Transverse colon (tissue), 3 donors: ENCODE measurements at regions not wholly inside any gene's neighbourhood (a gene's known extent, or its start where the extent isn't known, plus 50 kb on each side); places are given as distances from the start of the nearest gene placed in this dataset.
"Not testable (repeated sequence)": the region's sequence is repeated elsewhere in the genome, so short reads cannot be mapped to it uniquely, and the experiment has no call there.

Experiments used
- EP300 ChIP-seq: sonication (generic); formaldehyde crosslinking; IDR thresholded peaks from one replicate; pipeline ENCODE4 v1.6.1; 2017; ENCODE audit warnings: antibody characterized with exemption, low read depth
- POLR2A ChIP-seq: fragments of 450-650 bp; IDR thresholded peaks from one replicate; pipeline ENCODE4 v1.6.1; 2016; ENCODE audit warnings: antibody characterized with exemption, mild to moderate bottlenecking, moderate library complexity
- TF ChIP-seq, protein P1 (sequence below), 5 experiments: fragments of 200-600 bp in 3 of 5; fragments of 450-650 bp in 2 of 5; sonication (generic) in 3 of 5; IDR thresholded peaks; 1 replicate in 2 of 5; 2 replicates in 3 of 5; pipeline ENCODE4 v1.5.1; 2016 to 2017; ENCODE audit warnings: antibody characterized with exemption in 5 of 5, inconsistent platforms in 3 of 5, mild to moderate bottlenecking in 2 of 5, moderate library complexity in 1 of 5

DNA sequence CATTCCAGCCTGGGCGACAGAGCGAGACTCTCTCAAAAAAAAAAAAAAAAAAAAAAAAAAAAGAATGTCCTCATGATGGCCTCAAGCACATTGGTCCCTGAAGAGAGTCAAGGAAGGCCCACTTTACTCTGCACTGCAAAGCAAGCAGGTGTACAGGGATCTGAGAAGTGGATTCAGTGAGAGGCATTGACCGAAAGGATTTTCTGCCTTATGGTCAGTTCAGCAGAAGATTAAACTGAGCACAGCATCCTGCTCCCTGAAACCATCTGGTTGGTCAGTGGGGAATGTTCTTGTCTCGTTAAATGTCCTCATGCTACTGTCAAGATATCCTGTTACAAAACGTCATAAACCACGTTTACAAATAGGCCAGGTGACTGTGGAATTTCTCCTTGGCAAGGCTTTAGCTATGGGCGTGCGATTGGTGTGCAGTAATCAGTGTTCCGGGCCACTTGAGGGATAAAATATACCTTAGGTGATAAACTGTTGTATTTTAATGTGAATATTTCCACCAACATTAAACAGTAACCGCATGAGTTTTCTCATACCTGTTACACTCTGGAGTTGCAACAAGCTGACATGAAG is 195.0 kb downstream of the ADRA2C start:
- not testable (repeated sequence) for TF ChIP-seq POLR2A, EP300
- TF ChIP-seq, protein P1, sequence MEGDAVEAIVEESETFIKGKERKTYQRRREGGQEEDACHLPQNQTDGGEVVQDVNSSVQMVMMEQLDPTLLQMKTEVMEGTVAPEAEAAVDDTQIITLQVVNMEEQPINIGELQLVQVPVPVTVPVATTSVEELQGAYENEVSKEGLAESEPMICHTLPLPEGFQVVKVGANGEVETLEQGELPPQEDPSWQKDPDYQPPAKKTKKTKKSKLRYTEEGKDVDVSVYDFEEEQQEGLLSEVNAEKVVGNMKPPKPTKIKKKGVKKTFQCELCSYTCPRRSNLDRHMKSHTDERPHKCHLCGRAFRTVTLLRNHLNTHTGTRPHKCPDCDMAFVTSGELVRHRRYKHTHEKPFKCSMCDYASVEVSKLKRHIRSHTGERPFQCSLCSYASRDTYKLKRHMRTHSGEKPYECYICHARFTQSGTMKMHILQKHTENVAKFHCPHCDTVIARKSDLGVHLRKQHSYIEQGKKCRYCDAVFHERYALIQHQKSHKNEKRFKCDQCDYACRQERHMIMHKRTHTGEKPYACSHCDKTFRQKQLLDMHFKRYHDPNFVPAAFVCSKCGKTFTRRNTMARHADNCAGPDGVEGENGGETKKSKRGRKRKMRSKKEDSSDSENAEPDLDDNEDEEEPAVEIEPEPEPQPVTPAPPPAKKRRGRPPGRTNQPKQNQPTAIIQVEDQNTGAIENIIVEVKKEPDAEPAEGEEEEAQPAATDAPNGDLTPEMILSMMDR (IDR thresholded peaks at IDR 0.05), result not testable (repeated sequence)
